GM23248 (cell line): ENCODE measurements at regions not wholly inside any gene's neighbourhood (a gene's known extent, or its start where the extent isn't known, plus 50 kb on each side); places are given as distances from the start of the nearest gene placed in this dataset.

Experiments
- DNase-seq: peaks from one replicate; pipeline ENCODE4 v3.0.0-alpha.2; 2015
- H2AFZ ChIP-seq: fragments of 200-600 bp; sonication (generic); 2 replicates; pipeline ENCODE4 v1.6.1; 2016; ENCODE audit warnings: antibody characterized with exemption
- H3F3A ChIP-seq: fragments of 200-600 bp; sonication (generic); 2 replicates; pipeline ENCODE4 v1.6.1; 2016; ENCODE audit warnings: mild to moderate bottlenecking, antibody characterized with exemption, mixed run types; ENCODE audit not compliant: insufficient read depth
- H3K27ac ChIP-seq: fragments of 200-600 bp; sonication (generic); 2 replicates; pipeline ENCODE4 v1.5.1; 2016; ENCODE audit warnings: mild to moderate bottlenecking
- H3K27me3 ChIP-seq: fragments of 200-600 bp; sonication (generic); replicated peaks from 2 replicates; pipeline ENCODE4 v1.6.1; 2016; ENCODE audit warnings: mild to moderate bottlenecking; ENCODE audit not compliant: insufficient read depth
- H3K36me3 ChIP-seq: fragments of 200-600 bp; sonication (generic); 2 replicates; pipeline ENCODE4 v1.6.1; 2016; ENCODE audit warnings: low read depth, mild to moderate bottlenecking
- H3K4me1 ChIP-seq: fragments of 200-600 bp; sonication (generic); 2 replicates; pipeline ENCODE4 v1.6.1; 2016; ENCODE audit warnings: mild to moderate bottlenecking; ENCODE audit not compliant: insufficient read depth
- H3K4me2 ChIP-seq: fragments of 200-600 bp; sonication (generic); one replicate; pipeline ENCODE4 v1.6.1; 2016; ENCODE audit warnings: mild to moderate bottlenecking; ENCODE audit not compliant: unreplicated experiment
- H3K4me3 ChIP-seq: fragments of 200-600 bp; sonication (generic); 2 replicates; pipeline ENCODE4 v1.5.1; 2016; ENCODE audit warnings: mild to moderate bottlenecking
- H3K79me2 ChIP-seq: fragments of 200-600 bp; sonication (generic); 2 replicates; pipeline ENCODE4 v1.6.1; 2016; ENCODE audit warnings: mild to moderate bottlenecking; ENCODE audit not compliant: insufficient read depth
- H3K9ac ChIP-seq: fragments of 200-600 bp; sonication (generic); 2 replicates; pipeline ENCODE4 v1.6.1; 2016; ENCODE audit warnings: mild to moderate bottlenecking
- H3K9me2 ChIP-seq: fragments of 200-600 bp; sonication (generic); 2 replicates; pipeline ENCODE4 v1.6.1; 2016; ENCODE audit warnings: mixed run types, mild to moderate bottlenecking, moderate library complexity; ENCODE audit not compliant: insufficient read depth
- H3K9me3 ChIP-seq: fragments of 200-600 bp; sonication (generic); one replicate; pipeline ENCODE4 v1.6.1; 2017; ENCODE audit warnings: low read depth
- H4K20me1 ChIP-seq: fragments of 200-600 bp; sonication (generic); 2 replicates; pipeline ENCODE4 v1.6.0; 2016; ENCODE audit not compliant: insufficient read depth
- EZH2 ChIP-seq: fragments of 200-600 bp; sonication (generic); IDR thresholded peaks from 2 replicates; pipeline ENCODE4 v1.6.1; 2018; ENCODE audit warnings: antibody characterized with exemption, mild to moderate bottlenecking; ENCODE audit not compliant: insufficient read depth, poor library complexity, severe bottlenecking
- EZH2phosphoT487 ChIP-seq: fragments of 200-600 bp; sonication (generic); IDR thresholded peaks from 2 replicates; pipeline ENCODE4 v1.6.1; 2018; ENCODE audit warnings: antibody characterized with exemption, moderate library complexity, mild to moderate bottlenecking, low read depth; ENCODE audit not compliant: insufficient read depth
- WGBS, 2 experiments: methylation state at CpG; one replicate each; pipeline ENCODE4 v1.1.6; 2015 to 2017; ENCODE audit warnings: low lambda C conversion rate in 2 of 2, low coverage in 1 of 2; ENCODE audit errors: missing lambda C conversion rate in 2 of 2; 5-methylcytosine and 5-hydroxymethylcytosine counted together
- in situ Hi-C: fragments of 300-500 bp; cut with MboI; formaldehyde crosslinking; loops from 2 replicates; pipeline ENCODE4 v1.15.0; 2020

DNA sequence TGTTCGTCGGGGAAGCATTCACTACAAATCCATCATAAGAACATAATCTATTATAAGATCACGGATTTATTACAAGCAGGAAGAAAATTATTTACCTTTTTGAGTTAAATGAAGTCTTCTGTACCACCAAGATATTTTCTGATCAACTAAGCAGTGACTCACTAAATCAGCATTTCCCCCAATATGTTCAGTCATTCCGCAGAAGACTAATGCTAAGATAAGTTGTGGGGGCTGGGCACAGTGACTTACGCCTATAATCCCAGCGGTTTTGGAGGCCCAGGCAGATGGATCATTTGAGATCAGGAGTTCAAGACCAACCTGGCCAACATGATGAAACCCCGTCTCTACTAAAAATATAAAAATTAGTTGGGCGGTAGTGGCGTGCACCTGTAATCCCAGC is 144.2 kb upstream of the EGR2 start:
- H4K20me1 ChIP-seq = no peaks in the 10 kb centered on the region
- H3K9me2 ChIP-seq = no peaks in the 10 kb centered on the region
- in situ Hi-C loops = no loop called here
- H3K36me3 ChIP-seq = no peaks in the 10 kb centered on the region
- no peaks in the 10 kb centered on the region for H3K79me2 ChIP-seq
- WGBS, 2 experiments = 74 to 77% methylated on average over 9 of the region's 9 CpGs
- 0 out of 2 replicates have a peak, but pooled peaks cover 13% of the 10 kb centered on the region for H3K27me3 ChIP-seq
- H3K9me3 ChIP-seq = no peaks in the 10 kb centered on the region
- H3K4me1 ChIP-seq = no peaks in the 10 kb centered on the region
- no peaks in the 10 kb centered on the region for H3F3A ChIP-seq
- no peak overlapping the region for H3K4me3 ChIP-seq
- H3K27ac ChIP-seq = no peak overlapping the region
- TF ChIP-seq EZH2 = no peak
- no peak overlapping the region for H2AFZ ChIP-seq
- no peak overlapping the region for H3K9ac ChIP-seq
- DNase-seq = peak; percentile 38
- H3K4me2 ChIP-seq = no peak overlapping the region

DNA sequence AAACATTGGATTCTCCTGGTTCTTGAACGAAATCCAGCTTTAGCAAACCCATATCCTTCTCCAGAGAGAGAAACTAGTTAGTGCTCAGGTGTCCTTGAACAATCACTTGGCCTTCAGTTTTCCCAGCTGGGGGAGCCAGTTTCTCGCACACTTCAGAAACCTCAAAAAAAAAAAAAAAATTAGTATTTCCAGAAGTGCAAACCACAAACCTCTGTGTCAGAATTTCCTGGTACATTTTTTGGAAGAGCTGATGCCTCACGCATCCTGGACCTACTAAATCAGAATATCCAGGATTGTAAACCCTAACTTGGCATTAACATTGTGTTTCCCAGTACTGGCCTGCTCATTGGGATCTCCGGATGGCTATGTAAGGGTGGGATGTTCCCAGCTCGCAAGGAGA is 143.4 kb upstream of the EGR2 start:
- Histone ChIP-seq H3K4me3 (no peak overlapping the region), H3K27ac (no peak overlapping the region), H3K4me2 (no peak overlapping the region), H3K9ac (no peak overlapping the region), H3K9me2 (no peaks in the 10 kb centered on the region), H3K79me2 (no peaks in the 10 kb centered on the region), H3K9me3 (no peaks in the 10 kb centered on the region), H4K20me1 (no peaks in the 10 kb centered on the region), H3F3A (no peaks in the 10 kb centered on the region), H3K4me1 (no peaks in the 10 kb centered on the region), H2AFZ (no peak overlapping the region), H3K36me3 (no peaks in the 10 kb centered on the region), H3K27me3 (0 out of 2 replicates have a peak, but pooled peaks cover 10% of the 10 kb centered on the region)
- WGBS, 2 experiments = 65 to 68% methylated on average over 5 of the region's 5 CpGs
- TF ChIP-seq EZH2 (no peak), EZH2phosphoT487 (no peak)
- in situ Hi-C loops = no loop called here
- peak; percentile 13 for DNase-seq

DNA sequence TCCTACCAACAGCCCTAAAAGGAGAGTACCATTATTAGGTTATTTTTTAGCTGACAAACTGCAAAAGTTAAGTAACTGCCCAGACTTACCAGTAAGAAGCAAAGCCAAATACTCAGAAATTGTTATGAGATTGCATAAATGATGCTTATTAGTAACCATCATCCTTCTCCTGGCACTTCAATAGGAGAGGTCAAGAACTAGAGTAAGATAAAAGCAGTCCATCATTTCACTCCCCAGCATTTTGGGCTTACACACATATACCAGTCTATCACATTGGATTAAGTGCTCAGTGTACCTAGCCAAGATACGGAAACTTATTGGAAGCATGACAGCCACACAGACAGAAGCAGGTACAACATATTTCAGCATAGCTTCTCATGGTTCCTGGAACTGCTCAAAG is 142.8 kb upstream of the EGR2 start:
- Histone ChIP-seq H3K36me3 (no peaks in the 10 kb centered on the region), H3K4me3 (no peak overlapping the region), H3F3A (no peaks in the 10 kb centered on the region), H3K9me2 (no peaks in the 10 kb centered on the region), H3K27me3 (0 out of 2 replicates have a peak, but pooled peaks cover 10% of the 10 kb centered on the region), H3K9ac (no peak overlapping the region), H4K20me1 (no peaks in the 10 kb centered on the region), H3K79me2 (no peaks in the 10 kb centered on the region), H3K4me1 (no peaks in the 10 kb centered on the region), H3K9me3 (no peaks in the 10 kb centered on the region), H3K4me2 (no peak overlapping the region), H3K27ac (no peak overlapping the region), H2AFZ (no peak overlapping the region)
- in situ Hi-C loops = no loop called here
- no peak for DNase-seq
- TF ChIP-seq EZH2phosphoT487 (no peak), EZH2 (no peak)
- 93 to 100% methylated on average over 1 of the region's 1 CpG for WGBS, 2 experiments

- Histone ChIP-seq H3K4me3 (no peak overlapping the region), H4K20me1 (no peaks in the 10 kb centered on the region), H3F3A (no peaks in the 10 kb centered on the region), H3K36me3 (no peaks in the 10 kb centered on the region), H3K4me2 (no peak overlapping the region), H2AFZ (no peak overlapping the region), H3K27ac (no peak overlapping the region), H3K9me2 (no peaks in the 10 kb centered on the region), H3K79me2 (no peaks in the 10 kb centered on the region), H3K4me1 (no peaks in the 10 kb centered on the region), H3K9me3 (no peaks in the 10 kb centered on the region), H3K27me3 (peaks cover 5% of the 10 kb centered on the region; the same call in 1 of the 2 replicates), H3K9ac (no peak overlapping the region)
- in situ Hi-C loops = no loop called here
- TF ChIP-seq EZH2phosphoT487 (no peak), EZH2 (no peak)
- no peak for DNase-seq
- 74 to 77% methylated on average over 3 of the region's 3 CpGs for WGBS, 2 experiments
Observed at GRCh38 chr10:62946278-62946677, 130.1 kb upstream of the EGR2 start.

- in situ Hi-C loops = no loop called here
- no peak overlapping the region for H2AFZ ChIP-seq
- no peaks in the 10 kb centered on the region for H3K4me1 ChIP-seq
- WGBS, 2 experiments = 76 to 83% methylated on average over 2 of the region's 2 CpGs
- no peaks in the 10 kb centered on the region for H3K36me3 ChIP-seq
- no peak overlapping the region for H3K4me2 ChIP-seq
- H4K20me1 ChIP-seq = no peaks in the 10 kb centered on the region
- no peaks in the 10 kb centered on the region for H3K9me2 ChIP-seq
- H3K27ac ChIP-seq = no peak overlapping the region
- no peak overlapping the region for H3K9ac ChIP-seq
- no peak overlapping the region for H3K4me3 ChIP-seq
- H3K9me3 ChIP-seq = no peaks in the 10 kb centered on the region
- H3K79me2 ChIP-seq = no peaks in the 10 kb centered on the region
- no peaks in the 10 kb centered on the region for H3F3A ChIP-seq
- TF ChIP-seq EZH2 = no peak
- no peak for TF ChIP-seq EZH2phosphoT487
- 0 out of 2 replicates have a peak, but pooled peaks cover 4% of the 10 kb centered on the region for H3K27me3 ChIP-seq
- DNase-seq = no peak
Observed at GRCh38 chr10:62939698-62940097, 123.5 kb upstream of the EGR2 start.
